A549 (cell line): ENCODE measurements at regions not wholly inside any gene's neighbourhood (a gene's known extent, or its start where the extent isn't known, plus 50 kb on each side); places are given as distances from the start of the nearest gene placed in this dataset.

Experiments used
- ATAC-seq, 2 experiments: fragments of 200-7000 bp in 1 of 2; fragments of >200 bp in 1 of 2; cut with Nextera tagmentation in 1 of 2; cut with Tn5 transposase in 1 of 2; 3 replicates each; pipeline versions ENCODE4 v1.8.0 to v1.9.1; 2018 to 2020; ENCODE audit warnings: mild to moderate bottlenecking in 1 of 2, moderate library complexity in 1 of 2
- CTCF ChIA-PET: fragments of 300-600 bp; sonication (Branson Sonifier 250); formaldehyde crosslinking; extraction: SDS; loops from one replicate; lab custom pipeline; 2021; ENCODE audit warnings: antibody characterized with exemption, inconsistent platforms; lab: Yijun Ruan, JAX
- POLR2A ChIA-PET: fragments of 350-600 bp; formaldehyde crosslinking; extraction: SDS; loops from one replicate; lab custom pipeline; 2021; ENCODE audit warnings: antibody characterized with exemption, inconsistent platforms; lab: Yijun Ruan, JAX
- DNase-seq, 2 experiments: peaks; one replicate each; pipeline versions ENCODE4 v3.0.0 to v3.0.0-alpha.2; 2011 to 2016; ENCODE audit warnings: low read depth in 1 of 2, low spot score in 1 of 2
- FAIRE-seq: peaks from 2 replicates; lab custom pipeline; 2011; peaks lifted over from hg19 to GRCh38; lab: Jason Lieb, UNC
- H3K27ac ChIP-seq, 2 experiments: fragments of >200 bp; sonication (Bioruptor Twin); formaldehyde crosslinking; 3 replicates each; pipeline ENCODE4 v1.5.1; 2016 to 2017
- H3K4me1 ChIP-seq: fragments of >200 bp; sonication (Bioruptor Twin); formaldehyde crosslinking; 3 replicates; pipeline ENCODE4 v1.6.1; 2016
- H3K4me2 ChIP-seq: fragments of >200 bp; sonication (Bioruptor Twin); formaldehyde crosslinking; 3 replicates; pipeline ENCODE4 v1.6.1; 2016
- H3K4me3 ChIP-seq: fragments of >200 bp; sonication (Bioruptor Twin); formaldehyde crosslinking; 3 replicates; pipeline ENCODE4 v1.5.1; 2016
- H3K9me3 ChIP-seq: fragments of >200 bp; sonication (Bioruptor Twin); formaldehyde crosslinking; 3 replicates; pipeline ENCODE4 v1.6.1; 2016
- CHD2 ChIP-seq: fragments of 150-350 bp; IDR thresholded peaks from 2 replicates; pipeline ENCODE4 v1.6.1; 2014; ENCODE audit warnings: low read length; ENCODE audit not compliant: partially characterized antibody
- EHMT2 ChIP-seq: fragments of 200-600 bp; sonication (generic); IDR thresholded peaks from 2 replicates; pipeline ENCODE4 v1.6.1; 2016; ENCODE audit warnings: antibody characterized with exemption, low read depth, mild to moderate bottlenecking, moderate library complexity
- ESRRA ChIP-seq: fragments of 150-350 bp; IDR thresholded peaks from 2 replicates; pipeline ENCODE4 v1.6.1; 2014; ENCODE audit warnings: mild to moderate bottlenecking, low read length, borderline replicate concordance
- FOXS1 ChIP-seq: fragments of 250-450 bp; sonication (Bioruptor Pico); IDR thresholded peaks from 2 replicates; pipeline ENCODE4 v1.5.0; 2020; ENCODE audit warnings: mild to moderate bottlenecking, moderate library complexity
- HEYL ChIP-seq: fragments of 250-450 bp; sonication (Bioruptor Pico); IDR thresholded peaks from 2 replicates; pipeline ENCODE4 v1.8.0; 2021; ENCODE audit warnings: mild to moderate bottlenecking, moderate library complexity
- HMGXB4 ChIP-seq: fragments of 250-450 bp; sonication (Bioruptor Pico); IDR thresholded peaks from 2 replicates; pipeline ENCODE4 v1.5.0; 2021; ENCODE audit warnings: mild to moderate bottlenecking, moderate library complexity, borderline replicate concordance
- MYC ChIP-seq: IDR thresholded peaks from 2 replicates; pipeline ENCODE4 v1.6.1; 2012; ENCODE audit warnings: mild to moderate bottlenecking, inconsistent platforms, low read length, improper control_type of control experiment, borderline replicate concordance
- RCOR1 ChIP-seq: fragments of 150-350 bp; IDR thresholded peaks from 2 replicates; pipeline ENCODE4 v1.6.1; 2014; ENCODE audit warnings: antibody characterized with exemption, low read length, low read depth
- REST ChIP-seq: fragments of 200-600 bp; sonication (generic); IDR thresholded peaks from 2 replicates; pipeline ENCODE4 v1.6.1; 2016; ENCODE audit warnings: antibody characterized with exemption, mild to moderate bottlenecking, moderate library complexity
- SREBF2 ChIP-seq: fragments of 450-650 bp; IDR thresholded peaks from 2 replicates; pipeline ENCODE4 v1.6.1; 2014; ENCODE audit warnings: mild to moderate bottlenecking, moderate library complexity
- WGBS: methylation state at CpG from one replicate; pipeline ENCODE4 v1.1.6; 2017; ENCODE audit errors: missing lambda C conversion rate; 5-methylcytosine and 5-hydroxymethylcytosine counted together
- TF ChIP-seq, protein P1 (sequence below): IDR thresholded peaks from 2 replicates; pipeline ENCODE4 v1.6.1; 2012; ENCODE audit warnings: low read depth, borderline replicate concordance
- TF ChIP-seq, protein P2 (sequence below): fragments of 450-650 bp; IDR thresholded peaks from 2 replicates; pipeline ENCODE4 v1.6.1; 2014; ENCODE audit warnings: antibody characterized with exemption

DNA sequence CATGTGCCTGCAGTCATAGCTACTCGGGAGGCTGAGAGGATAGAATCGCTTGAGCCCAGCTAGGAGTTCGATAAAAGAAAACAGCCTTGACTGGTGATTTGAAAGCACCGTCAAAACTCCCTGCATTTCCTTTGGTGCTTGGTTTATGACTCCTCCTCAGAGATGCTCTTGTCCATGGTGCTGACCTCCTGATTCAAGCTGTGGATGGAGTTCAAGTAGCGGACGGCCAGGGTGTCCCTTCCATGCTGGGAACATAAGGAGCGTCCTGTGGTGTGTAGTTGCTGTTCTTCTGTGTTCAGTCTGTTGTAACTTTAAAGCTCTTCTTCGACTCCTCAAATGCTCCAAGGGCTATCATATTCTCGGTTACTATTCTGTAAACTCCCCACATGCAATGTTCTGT is 382.5 kb upstream of the KIAA1217 start:
- Histone ChIP-seq H3K4me1 (no peaks in the 10 kb centered on the region), H3K4me2 (no peak overlapping the region), H3K4me3 (no peak overlapping the region), H3K27ac (no peak overlapping the region), H3K9me3 (no peaks in the 10 kb centered on the region)
- TF ChIP-seq, protein P1, sequence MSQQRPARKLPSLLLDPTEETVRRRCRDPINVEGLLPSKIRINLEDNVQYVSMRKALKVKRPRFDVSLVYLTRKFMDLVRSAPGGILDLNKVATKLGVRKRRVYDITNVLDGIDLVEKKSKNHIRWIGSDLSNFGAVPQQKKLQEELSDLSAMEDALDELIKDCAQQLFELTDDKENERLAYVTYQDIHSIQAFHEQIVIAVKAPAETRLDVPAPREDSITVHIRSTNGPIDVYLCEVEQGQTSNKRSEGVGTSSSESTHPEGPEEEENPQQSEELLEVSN = no peak
- TF ChIP-seq SREBF2 (no peak), REST (peak; percentile 77; the same call in 1 of the 2 replicates), RCOR1 (no peak)
- TF ChIP-seq, protein P2, sequence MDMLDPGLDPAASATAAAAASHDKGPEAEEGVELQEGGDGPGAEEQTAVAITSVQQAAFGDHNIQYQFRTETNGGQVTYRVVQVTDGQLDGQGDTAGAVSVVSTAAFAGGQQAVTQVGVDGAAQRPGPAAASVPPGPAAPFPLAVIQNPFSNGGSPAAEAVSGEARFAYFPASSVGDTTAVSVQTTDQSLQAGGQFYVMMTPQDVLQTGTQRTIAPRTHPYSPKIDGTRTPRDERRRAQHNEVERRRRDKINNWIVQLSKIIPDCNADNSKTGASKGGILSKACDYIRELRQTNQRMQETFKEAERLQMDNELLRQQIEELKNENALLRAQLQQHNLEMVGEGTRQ = no peak
- ChIA-PET CTCF (no interaction called here), POLR2A (no interaction called here)
- 2% methylated on average over 9 of the region's 9 CpGs for WGBS
- ATAC-seq (no peak), FAIRE-seq (no peak), DNase-seq (peak in 1 of 2 experiments; percentile 9)

- Histone ChIP-seq H3K4me3 (no peak overlapping the region), H3K27ac (no peak overlapping the region), H3K4me2 (no peak overlapping the region), H3K9me3 (no peaks in the 10 kb centered on the region), H3K4me1 (no peaks in the 10 kb centered on the region)
- 25% methylated on average over 2 of the region's 2 CpGs for WGBS
- CTCF ChIA-PET = interaction anchor here (0.6 kb wide), 1 partner anchor 9 kb away, joined by 3 read pairs; no protein-coding TSS in a partner anchor
- FAIRE-seq (no peak), DNase-seq (no peak), ATAC-seq (no peak)
- TF ChIP-seq ESRRA = no peak
- POLR2A ChIA-PET = no interaction called here
Measured at GRCh38 chr10:23829556-23829955, 379.4 kb upstream of the KIAA1217 start.

GRCh38 chr10:23834091-23834490 is 374.8 kb upstream of the KIAA1217 start:
- Histone ChIP-seq H3K9me3 (no peaks in the 10 kb centered on the region), H3K4me1 (no peaks in the 10 kb centered on the region), H3K4me3 (no peak overlapping the region), H3K27ac (no peak overlapping the region), H3K4me2 (no peak overlapping the region)
- CTCF ChIA-PET = interaction anchor here (1.0 kb wide), 1 partner anchor 677 kb away, joined by 3 read pairs; no protein-coding TSS in a partner anchor
- ATAC-seq = no peak
- POLR2A ChIA-PET = no interaction called here
- no peak for FAIRE-seq
- no peak for DNase-seq
- TF ChIP-seq EHMT2 = no peak
- TF ChIP-seq HMGXB4 = no peak
- TF ChIP-seq CHD2 = no peak
- no peak for TF ChIP-seq MYC
- no peak for TF ChIP-seq REST
- no peak for TF ChIP-seq HEYL (CRISPR knock-in tag)
- no peak for TF ChIP-seq FOXS1 (CRISPR knock-in tag)
- no peak for TF ChIP-seq SREBF2
